HG03520 (cell line): ENCODE measurements at regions not wholly inside any gene's neighbourhood (a gene's known extent, or its start where the extent isn't known, plus 50 kb on each side); places are given as distances from the start of the nearest gene placed in this dataset.

Source experiments
- ATAC-seq: cut with Tn5 transposase; IDR thresholded peaks from one replicate; pipeline ENCODE4 v1.9.1; 2021; ENCODE audit warnings: mild to moderate bottlenecking, moderate library complexity; ENCODE audit not compliant: unreplicated experiment

GRCh38 chr1:25105836-25106235, 126.5 kb downstream of the SYF2 start:
- ATAC-seq: no peak

GRCh38 chr1:25104932-25105561, 127.3 kb downstream of the SYF2 start:
- ATAC-seq: no peak

GRCh38 chr1:25103164-25103795, 129.0 kb downstream of the SYF2 start:
- ATAC-seq: no peak

- ATAC-seq: no peak
These were observed 132.0 kb downstream of the SYF2 start for GRCh38 chr1:25100151-25100833.

- ATAC-seq: no peak
These were observed 132.9 kb downstream of the SYF2 start for GRCh38 chr1:25099343-25099951.

GRCh38 chr1:25098717-25099116, 133.6 kb downstream of the SYF2 start:
- no peak for ATAC-seq

GRCh38 chr1:25096307-25097150, 135.8 kb downstream of the SYF2 start:
- no peak for ATAC-seq

- no peak for ATAC-seq
These were observed 136.6 kb downstream of the SYF2 start for GRCh38 chr1:25095635-25096200.

- no peak for ATAC-seq
These were observed 137.3 kb downstream of the SYF2 start for GRCh38 chr1:25094995-25095394.

GRCh38 chr1:25094229-25094628, 138.1 kb downstream of the SYF2 start:
- ATAC-seq: no peak

GRCh38 chr1:25091658-25092057, 140.6 kb downstream of the SYF2 start:
- no peak for ATAC-seq

- no peak for ATAC-seq
These were observed 141.4 kb downstream of the SYF2 start for GRCh38 chr1:25090707-25091422.

- no peak for ATAC-seq
These were observed 142.5 kb downstream of the SYF2 start for GRCh38 chr1:25089772-25090171.

GRCh38 chr1:25088946-25089345, 143.4 kb downstream of the SYF2 start:
- no peak for ATAC-seq

- ATAC-seq: no peak
These were observed 144.1 kb downstream of the SYF2 start for GRCh38 chr1:25088180-25088701.

GRCh38 chr1:25086518-25087079, 145.7 kb downstream of the SYF2 start:
- no peak for ATAC-seq

- ATAC-seq: no peak
These were observed 147.9 kb downstream of the SYF2 start for GRCh38 chr1:25084407-25084806.

GRCh38 chr1:25083481-25084345, 148.6 kb downstream of the SYF2 start:
- no peak for ATAC-seq
